ENCODE measurements at regions not wholly inside any gene's neighbourhood (a gene's known extent, or its start where the extent isn't known, plus 50 kb on each side); places are given as distances from the start of the nearest gene placed in this dataset.
"Not testable (repeated sequence)": the region's sequence is repeated elsewhere in the genome, so short reads cannot be mapped to it uniquely, and the experiment has no call there.

DNA sequence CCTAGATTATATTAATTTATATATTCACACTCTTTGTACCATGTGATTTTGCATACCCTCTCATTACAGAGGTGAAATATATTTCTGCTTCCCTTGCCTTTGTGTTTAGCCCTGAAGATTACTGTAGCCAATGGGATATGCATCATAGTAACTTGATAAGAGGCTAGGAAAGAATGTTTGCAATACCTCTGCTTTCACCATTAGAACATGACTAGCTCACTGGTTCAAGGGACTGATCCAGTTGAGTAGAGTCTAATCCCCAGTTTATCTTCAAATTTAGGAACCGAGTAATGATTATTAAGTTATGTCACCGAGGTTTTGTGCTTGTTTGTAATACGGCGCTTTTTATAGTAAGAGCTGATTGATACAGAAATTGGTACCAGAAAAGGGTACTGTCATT lies 552.6 kb upstream of the GJE1 start:
- no peak for DNase-seq (ENCODE audit: low read depth in 2 of 2)

DNA sequence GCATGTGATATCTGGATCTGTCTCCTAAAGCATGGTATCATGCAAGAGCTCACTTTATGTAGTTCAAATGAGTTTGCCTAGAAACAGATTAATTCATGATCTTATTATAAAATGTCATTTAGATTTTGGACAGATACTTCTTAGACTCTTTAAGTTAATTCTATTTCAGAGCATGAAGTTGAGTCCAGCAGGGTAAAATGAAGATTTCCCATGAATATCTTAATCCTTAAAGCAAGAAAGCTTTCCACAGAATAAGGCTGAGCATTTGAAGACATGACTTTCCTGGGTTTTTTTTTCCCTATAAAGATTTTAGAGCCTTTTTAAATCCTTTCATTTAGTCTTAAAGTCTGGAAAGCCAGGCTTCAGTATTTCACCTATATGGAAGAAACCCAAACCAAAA lies 556.0 kb upstream of the GJE1 start:
- no peak for DNase-seq (ENCODE audit: low read depth in 2 of 2)

DNA sequence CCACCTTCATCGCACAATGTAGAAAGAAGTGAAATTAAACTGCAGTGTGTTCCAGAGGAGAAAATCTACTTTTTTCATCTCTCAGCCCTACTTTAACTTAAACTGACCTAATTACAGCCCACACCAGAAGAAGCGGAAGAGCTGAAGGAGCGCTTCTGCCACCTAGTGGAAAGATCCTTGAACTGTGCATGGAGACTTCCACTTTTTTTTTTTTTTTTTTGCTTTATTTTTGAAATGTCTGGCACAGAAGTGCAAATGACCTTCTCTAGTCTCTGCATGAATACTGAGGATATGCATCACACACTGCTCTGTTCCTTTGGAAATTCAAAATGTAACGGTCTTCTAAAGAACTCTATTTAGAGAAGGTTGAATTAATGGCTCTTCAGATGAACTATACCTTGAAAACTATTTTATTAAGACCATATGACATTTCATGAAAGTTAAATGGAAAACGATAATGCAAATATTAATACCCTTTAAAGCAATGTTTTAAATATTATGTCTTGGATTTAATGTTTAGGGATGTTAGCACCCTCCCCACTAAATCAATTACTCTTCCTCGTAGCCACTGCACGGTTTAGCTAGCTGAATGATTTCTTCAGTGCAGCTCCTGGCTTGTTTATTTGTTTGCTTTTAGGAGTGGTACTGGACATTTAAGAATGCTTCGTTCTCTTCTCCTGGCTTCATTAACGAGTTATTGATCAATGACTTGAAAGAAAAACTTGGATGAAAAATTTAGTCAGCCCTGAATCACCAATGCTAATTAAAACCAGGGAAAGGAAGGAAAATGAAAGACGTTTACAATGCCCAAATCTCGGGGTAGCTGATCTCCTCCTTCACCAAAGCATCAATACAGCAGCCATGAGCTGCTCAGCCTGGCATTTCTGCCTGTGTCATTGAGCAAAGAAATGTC lies 569.6 kb upstream of the GJE1 start:
- peak; percentile 96 for DNase-seq (ENCODE audit: low read depth in 2 of 2)

DNA sequence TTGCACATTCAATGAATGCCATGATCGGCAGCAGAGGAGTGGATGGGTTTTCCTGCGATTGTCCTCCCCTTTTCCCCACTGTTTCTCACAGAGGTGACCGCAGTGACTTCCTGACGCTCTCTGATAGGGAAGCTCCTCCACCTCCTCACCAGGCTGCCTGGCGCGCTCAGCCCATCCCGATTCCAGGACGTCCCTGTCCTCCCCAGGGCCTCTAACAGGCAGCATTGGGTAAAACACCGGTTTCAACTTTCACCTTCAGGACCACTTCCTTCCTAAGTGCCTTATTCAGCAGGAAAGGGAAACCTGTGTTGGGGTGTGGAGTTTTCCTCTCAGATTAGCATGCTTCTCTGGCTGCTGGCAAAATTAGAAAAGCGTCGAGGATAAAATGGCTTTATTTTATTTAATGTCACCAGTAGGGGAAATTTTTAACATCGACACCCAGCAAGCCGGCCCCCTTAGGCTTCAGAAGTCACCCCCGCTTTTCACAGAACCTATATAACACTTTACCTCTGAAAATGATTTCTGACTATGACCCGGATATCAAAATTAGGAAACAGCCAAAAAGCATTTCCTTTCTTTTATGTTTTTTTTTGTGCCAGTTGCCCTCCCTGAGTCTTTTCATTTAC lies 570.4 kb upstream of the GJE1 start:
- peak; percentile 62 to 87 for DNase-seq (ENCODE audit: low read depth in 2 of 2)

DNA sequence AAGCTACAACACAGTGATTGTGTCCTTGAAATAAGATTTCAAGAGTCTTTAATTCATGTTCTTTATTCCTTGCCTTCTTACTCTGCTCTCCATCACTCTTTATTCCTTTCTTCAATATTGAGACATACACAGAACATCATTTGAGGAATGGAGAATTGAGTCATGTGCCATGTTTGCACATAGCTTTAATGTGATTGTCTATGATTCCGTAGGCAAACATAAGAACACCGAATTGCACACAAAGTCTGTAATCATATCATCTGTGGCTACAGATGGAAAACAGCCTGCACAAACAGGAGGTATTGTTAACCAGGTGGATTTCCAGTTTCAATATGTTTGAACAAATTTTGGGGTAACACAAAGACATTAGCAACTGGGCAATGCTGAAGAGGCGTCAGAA lies 571.6 kb upstream of the GJE1 start:
- DNase-seq (ENCODE audit: low read depth in 2 of 2), result no peak

DNA sequence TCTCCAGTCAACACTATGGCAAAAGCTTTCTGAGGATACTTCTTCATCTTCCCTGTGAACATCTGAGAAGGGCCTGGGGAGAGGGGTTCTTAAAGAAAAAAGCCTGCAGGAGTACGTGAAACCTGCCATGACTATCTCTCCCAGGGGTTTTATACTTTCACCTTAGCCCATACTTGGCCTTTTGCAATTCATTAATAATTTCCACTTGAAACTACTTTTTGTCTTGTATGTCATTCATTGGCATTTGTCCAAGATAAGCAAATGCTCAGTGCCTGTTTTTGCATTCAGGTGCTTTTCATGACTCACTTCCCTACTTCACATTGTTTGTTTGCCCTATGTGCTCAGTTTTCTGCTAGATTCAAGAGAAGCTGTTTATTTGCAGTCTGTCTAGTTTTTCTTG lies 580.3 kb upstream of the GJE1 start:
- peak; percentile 98 to 99 for DNase-seq (ENCODE audit: low read depth in 2 of 2)

DNA sequence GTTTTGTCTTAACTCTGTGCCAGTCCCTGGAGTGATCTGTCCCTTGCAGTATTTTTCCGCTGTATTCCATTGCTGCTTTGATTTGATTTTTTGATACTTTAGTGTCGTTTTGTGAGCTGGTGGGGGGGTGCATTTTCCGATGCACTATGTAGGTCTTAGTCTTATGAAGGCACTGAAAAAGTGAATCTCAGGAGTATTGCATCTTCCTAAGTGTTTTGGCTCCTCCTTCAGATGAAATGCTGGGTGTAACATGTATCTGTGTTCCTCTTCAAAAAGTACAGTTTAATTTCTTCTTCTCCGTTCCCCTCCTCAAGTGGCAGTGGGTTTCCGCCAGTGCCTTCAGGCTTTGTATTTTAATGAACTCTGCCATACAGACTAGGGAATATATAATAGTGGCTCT lies 580.7 kb upstream of the GJE1 start:
- DNase-seq (ENCODE audit: low read depth in 2 of 2), result peak; percentile 43 to 50

DNA sequence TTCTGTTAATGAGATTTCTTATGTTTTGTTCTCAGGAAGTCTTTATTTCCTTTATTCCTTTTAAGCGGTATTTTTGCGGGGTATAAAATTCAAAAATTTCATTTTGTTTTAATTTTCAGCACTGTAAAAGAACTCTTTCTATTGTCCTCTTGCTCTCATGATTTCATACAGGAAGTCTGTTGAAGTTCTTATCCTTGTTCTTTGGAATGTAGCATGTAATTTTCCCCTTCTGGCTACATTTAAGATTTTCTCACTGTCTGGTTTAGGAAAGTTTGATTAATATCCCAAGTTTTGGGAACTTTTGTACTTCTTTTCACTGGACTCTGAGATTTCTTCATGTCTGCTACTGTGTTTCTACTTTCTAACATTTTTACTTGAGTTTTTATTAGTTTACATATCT lies 581.4 kb upstream of the GJE1 start:
- DNase-seq (ENCODE audit: low read depth in 2 of 2), result no peak

DNA sequence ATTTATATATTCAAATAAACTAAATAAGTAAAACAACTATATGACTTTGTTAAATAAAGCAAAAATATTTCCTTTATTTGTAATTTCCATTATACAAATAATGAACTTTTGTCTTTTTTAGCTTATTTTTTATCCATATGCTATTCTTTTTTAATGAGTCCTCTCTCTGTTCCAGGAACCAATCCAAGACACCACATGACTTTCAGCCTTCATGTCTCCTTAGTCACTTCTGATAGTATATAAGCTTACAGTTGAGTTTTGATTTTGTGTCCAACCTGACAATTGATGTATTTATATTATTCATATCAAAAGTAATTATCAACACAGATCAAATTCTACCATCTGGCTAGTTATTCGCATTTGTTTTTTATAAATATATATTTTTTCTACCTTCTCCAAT lies 582.3 kb upstream of the GJE1 start:
- no peak for DNase-seq (ENCODE audit: low read depth in 2 of 2)

DNA sequence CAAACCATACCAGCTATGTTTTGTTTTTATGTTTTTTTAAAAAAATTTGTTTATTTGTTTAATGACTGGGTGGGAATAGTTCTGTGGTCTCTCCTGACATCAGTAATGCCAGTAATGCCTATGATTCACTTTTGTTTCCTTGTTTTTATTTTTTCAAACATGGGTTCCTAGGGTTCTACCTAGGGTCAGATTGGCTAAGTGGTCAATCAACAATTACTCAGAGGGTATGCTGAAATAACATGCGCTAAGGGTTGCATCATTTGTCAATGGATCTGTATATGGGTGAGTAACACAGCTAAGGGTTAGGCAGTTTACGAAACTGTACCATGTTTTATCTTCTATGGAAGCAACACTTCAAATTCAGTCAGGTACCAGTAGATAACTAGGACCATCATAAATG lies 583.8 kb upstream of the GJE1 start:
- DNase-seq (ENCODE audit: low read depth in 2 of 2), result peak in 1 of 2 donors; percentile 21

DNA sequence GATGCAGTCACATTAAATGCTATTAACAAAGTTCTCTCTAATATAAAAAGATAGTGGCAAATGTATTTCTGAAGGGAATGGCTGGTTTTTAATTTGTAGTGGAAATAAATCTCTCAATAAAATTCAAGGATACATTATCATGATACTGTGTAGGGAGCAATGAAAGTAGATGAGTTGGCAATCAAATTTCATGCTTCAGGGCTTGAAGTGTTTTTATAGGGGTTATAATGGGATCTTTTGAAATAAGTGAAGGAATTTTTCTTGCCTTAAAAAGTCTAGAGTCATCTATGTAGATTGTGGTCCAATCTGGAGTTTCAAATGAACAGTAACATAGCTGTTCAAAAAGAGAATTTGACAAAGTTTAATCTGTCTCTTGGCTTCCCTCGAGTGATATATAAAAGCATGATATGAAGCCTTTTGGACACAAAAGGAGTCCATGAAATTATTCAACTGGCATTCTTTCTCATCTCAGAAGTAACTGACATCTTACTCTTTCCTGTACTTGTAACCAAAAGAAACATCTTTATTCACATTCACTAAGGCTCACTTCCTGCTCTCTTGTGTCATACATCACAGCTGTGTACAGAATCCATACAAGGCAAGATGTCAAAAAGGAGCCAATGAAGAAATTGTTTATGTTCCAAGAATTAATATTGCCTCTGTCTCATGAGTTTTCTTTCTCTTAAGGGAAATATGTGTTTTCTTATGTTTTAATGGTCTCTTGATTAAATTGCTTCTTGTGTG lies 591.0 kb upstream of the GJE1 start:
- peak in 1 of 2 donors; percentile 78 for DNase-seq (ENCODE audit: low read depth in 2 of 2)

DNA sequence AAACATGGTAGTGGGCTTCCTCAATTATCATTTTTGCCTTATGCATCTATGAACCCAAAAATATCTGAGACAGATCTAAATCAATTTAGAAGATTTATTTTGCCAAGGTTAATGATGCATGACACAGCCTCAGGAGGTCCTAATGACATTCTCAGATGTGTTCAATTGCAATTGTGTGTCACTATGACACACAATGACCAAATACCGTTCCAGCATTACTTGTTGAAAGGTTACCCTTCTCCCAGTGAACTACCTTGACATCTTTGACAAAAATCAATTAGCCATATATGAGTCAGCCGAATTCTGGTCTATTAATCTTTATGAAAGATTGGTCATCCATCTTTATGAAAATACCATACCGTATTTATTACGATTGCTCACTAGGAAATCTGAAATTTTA lies 592.5 kb upstream of the GJE1 start:
- DNase-seq (ENCODE audit: low read depth in 2 of 2), result no peak

DNA sequence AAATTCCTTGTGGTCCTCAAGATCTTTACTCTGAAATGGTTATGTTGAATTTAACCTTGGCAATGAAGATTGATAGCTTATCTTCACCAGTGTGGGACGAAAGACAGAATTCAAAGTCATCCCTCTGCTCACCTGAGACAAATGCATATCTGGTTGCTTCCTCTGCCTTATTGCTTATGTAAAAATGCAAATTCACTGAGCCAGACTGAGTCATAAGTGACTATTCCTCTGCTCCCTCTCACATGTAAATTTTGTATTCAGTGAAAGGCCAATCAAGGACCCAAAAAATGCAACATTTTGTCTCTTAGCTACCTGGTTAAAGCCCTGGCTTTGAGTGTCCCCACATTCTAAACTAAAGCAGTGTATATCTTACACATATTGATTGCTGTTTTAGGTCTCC lies 593.1 kb upstream of the GJE1 start:
- no peak for DNase-seq (ENCODE audit: low read depth in 2 of 2)

DNA sequence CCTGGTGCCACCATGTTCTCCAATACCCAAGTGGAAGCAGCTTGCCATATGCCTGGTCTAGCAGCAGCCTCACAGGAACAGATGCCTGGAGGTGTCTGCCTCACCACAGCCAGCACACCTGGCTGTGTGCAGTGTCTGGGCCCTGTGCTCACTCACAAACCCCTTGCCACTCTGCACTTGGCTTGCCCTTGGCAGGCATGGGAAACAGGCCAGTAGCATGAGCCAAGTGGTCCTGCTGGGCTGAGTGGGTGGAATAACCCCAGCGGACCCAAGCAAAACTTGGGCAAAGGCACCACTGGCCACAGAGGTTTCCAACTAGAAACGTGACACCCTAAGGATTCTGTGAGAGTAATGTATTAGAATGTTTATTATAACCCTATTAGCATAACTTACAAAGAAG lies 600.5 kb upstream of the GJE1 start:
- DNase-seq (ENCODE audit: low read depth in 2 of 2), result no peak

DNA sequence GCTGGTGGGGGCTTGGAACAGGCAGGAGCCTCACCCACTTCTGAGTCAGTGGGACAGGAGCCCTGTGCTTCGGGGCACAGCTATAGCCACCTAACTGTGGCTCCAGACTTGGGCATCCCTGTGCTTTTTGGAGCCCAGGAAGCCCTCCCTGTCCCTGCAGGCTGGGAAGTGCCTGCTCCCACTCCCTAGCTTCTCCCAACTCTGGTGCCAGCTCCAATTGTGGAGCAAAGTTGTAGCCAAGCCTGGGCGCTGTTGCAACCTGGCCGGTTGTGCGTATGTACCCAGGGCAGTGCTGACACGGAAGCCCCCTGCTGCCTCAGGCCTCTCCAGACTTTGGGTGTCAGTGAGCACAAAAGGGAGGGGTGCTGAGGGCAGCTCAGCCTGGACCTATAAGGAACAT lies 601.7 kb upstream of the GJE1 start:
- DNase-seq (ENCODE audit: low read depth in 2 of 2), result no peak

DNA sequence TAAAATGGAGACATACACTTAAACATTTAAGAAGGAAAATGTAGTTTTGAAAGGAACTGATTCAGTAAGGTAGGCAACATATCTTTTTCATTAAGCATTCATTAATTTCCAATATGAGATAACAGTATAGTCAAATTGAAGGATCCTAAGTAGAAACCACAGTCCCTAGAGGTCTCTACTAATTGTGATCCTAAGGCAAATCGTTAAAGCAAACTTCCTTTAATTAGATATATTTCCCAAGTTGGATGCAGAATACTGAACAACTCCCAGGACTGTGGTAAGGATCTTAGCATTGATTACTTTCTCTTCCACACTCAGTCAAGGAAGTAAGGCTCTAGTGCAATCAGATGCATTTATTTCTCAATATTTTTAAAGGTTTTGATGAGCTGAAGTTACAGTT lies 604.1 kb upstream of the GJE1 start:
- no peak for DNase-seq (ENCODE audit: low read depth in 2 of 2)

DNA sequence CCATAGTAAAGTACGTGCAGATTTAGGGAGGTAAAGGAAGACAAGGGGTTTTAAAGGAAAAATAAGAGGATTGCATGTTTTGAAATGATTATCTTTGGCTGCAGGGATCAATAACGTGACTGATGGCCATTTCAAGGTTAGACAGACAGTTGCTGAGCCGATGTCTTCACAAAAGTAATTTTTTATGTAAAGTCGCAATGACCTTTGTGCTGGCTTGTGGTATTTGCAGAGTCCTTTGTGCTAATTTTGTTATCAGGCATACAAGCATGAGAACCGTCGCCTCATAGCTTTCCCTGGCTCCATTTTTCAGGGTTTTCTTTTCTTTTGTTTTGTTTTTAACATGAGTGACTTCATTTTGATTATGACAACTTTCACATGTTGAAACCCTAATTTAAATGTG lies 605.7 kb upstream of the GJE1 start:
- no peak for DNase-seq (ENCODE audit: low read depth in 2 of 2)

DNA sequence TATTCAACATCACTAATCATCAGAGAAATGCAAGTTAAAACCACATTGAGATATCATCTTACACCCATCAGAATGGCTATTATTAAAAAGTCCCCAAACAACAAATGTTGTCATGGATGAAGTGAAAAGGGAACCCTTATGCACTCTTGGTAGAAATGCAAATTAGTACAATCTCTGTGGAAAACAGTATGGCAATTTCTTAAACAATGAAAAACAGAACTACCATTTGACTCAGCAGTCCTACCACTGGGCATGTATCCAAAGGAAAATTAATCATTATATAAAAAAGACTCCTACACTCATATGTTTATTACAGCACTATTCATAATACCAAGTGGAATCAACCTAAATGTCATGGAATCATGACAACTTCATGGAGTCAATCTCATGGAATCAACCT lies 611.3 kb upstream of the GJE1 start:
- DNase-seq (ENCODE audit: low read depth in 2 of 2), result peak; percentile 6 to 52

DNA sequence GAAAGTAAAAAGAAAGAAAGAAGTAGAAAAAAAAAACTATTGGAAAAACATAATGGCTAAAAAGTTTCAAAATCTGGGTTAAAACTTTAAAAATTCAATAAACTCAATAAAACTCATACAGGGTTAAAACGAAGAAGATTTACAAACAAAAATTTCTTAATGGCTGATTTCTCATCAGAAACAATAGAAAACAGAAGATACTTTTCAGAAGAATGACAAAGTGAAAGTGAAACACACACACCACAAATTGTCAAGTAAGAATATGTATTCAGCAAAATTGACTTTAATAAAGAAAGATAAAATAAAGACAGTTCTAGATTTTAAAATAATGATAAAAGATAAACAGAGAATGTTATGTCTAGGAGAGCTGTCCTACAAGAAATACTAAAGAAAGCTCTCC lies 618.9 kb upstream of the GJE1 start:
- peak; percentile 48 to 56 for DNase-seq (ENCODE audit: low read depth in 2 of 2)

DNA sequence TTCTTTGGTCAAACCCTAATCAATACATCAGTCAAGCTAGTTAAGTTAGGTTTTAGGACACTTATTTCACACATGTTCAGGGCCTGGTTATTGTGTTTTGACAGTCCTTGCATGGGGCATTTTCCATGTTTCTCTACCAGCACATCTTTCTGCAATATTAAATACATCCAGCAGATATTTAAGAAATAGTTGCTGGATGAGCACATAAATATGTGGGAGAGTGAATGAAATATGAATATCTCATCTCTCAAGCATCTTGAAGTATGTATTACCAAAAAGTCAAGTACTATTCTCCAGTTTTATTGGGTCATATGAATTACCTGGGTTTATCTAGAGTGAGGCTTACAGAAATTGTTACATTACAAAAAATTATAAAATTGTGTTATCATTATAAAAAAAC lies 621.9 kb upstream of the GJE1 start:
- DNase-seq (ENCODE audit: low read depth in 2 of 2), result no peak

DNA sequence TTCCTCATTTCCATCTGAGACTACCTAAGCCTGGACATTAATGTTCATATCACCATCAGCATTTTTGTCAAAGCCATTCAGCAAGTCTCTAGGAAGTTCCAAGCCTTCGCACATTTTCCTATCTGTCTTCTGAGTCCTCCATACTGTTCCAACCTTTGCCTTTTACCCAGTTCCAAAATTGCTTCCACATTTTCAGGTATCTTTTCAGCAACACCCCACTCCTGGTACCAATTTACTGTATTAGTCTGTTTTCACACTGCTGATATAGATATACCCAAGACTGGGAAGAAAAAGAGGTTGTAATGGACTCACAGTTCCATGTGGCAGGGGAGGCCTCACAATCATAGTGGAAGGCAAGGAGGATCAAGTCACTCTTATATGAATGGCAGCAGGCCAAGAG lies 626.7 kb upstream of the GJE1 start:
- not testable (repeated sequence) for DNase-seq (ENCODE audit: low read depth in 2 of 2)

DNA sequence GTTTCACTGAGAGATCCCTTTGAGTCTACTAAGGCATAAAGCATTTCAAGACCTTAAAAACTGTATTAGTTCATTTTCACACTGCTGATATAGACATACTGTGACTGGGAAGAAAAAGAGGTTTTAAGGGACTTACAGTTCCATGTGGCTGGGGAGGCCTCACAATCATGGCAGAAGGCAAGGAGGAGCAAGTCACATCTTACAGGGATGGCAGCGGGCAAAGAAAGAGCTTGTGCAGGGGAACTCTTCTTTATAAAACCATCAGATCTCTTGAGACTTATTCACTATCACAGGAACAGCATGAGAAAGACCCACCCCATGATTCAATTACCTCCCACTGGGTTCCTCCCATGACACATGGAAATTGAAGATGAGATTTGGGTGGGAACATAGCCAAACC lies 628.4 kb upstream of the GJE1 start:
- DNase-seq (ENCODE audit: low read depth in 2 of 2), result not testable (repeated sequence)

DNA sequence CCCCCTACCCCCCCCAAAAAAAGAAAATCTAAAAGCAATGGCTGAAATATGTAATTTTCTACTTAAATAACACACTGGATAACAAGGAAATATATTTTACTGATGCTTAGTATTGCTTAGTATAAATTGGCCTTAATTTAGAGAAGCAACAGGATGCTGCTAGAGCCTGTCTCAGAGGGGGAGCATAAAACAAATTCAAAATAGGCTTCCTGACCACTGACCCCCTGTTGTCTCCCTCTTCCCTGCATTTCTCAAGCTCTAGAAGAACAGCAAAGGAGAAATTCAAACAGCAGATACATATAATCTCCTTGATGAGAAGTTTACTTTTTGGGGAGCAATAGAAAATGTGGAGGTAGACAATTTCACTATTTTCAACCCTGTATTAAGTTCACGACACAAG lies 631.1 kb upstream of the GJE1 start:
- no peak for DNase-seq (ENCODE audit: low read depth in 2 of 2)

Measured in lung microvascular endothelial cell (primary cell).